ENCODE measurements at regions not wholly inside any gene's neighbourhood (a gene's known extent, or its start where the extent isn't known, plus 50 kb on each side); places are given as distances from the start of the nearest gene placed in this dataset.
A peak's percentile ranks its signal among the peaks of the same experiment; 100 is the strongest.

DNA sequence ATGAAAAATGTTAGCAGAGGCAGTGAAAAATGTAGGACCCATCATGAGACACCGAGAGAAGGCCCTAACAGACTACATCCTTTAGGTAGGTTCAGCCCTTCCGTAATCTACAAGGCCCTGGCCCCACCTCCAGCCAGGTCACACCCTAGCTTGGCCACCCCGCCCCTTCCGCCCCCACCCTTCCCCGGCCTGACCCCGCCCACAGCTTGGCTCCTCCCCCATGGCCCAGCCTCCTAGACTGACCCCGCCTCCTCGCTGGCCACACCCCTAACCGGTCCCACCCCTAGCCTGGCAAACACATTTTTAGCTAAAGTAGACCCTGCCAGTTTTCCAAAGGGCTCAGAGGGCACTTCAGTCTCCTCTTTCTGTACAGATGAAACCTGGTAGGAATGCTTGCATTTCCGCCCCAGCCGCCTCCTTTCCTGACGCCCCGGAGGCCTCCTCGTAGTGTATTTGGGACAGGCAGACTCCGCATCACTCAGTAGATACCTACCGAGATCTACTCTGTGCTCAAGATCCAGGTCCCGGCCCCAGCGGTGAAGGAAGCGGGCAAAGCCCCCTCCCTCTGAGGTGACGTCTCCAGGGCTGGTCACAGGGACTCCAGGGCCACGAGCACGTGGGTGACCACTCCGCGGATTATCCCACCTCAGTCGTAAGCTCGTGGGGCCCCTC lies 443.5 kb downstream of the PREX1 start:
- Histone ChIP-seq H3K27me3 (ENCODE audit: control insufficient read depth, insufficient read depth, low read length) (no peaks in the 10 kb centered on the region), H3K4me1 (ENCODE audit: control insufficient read depth, insufficient read depth, low read length) (peaks cover 8% of the 10 kb centered on the region), H3K27ac (ENCODE audit: low read depth, low read length) (no peak overlapping the region), H3K36me3 (ENCODE audit: control insufficient read depth, insufficient read depth, low read length) (no peaks in the 10 kb centered on the region), H3K9me3 (ENCODE audit: control insufficient read depth, insufficient read depth, low read length) (no peaks in the 10 kb centered on the region), H3K4me3 (ENCODE audit: low read depth, low read length) (no peak overlapping the region)
- no peak for DNase-seq (ENCODE audit: low read depth in 4 of 6, low spot score in 6 of 6)
- WGBS (ENCODE audit: insufficient coverage): 83% methylated on average over 20 of the region's 26 CpGs

DNA sequence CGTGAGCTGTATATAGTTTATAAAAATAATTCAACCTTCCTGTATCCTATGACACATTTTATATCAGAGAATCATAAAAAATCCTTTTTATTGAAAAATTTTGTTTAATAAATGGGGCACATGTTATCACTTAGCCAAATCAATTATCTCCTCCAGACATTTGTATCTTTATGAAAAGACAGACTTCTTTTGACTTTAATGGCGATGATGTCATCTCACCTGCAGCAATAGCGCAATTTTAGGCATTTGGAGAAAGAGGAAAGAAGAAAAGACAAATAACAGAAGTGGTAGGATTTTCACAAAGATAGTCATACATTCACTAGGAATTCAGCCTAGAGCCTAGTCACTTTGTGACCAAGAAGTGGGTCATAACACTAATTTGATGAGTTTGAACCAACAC lies 444.5 kb downstream of the PREX1 start:
- H3K27me3 ChIP-seq (ENCODE audit: control insufficient read depth, insufficient read depth, low read length): no peaks in the 10 kb centered on the region
- no peaks in the 10 kb centered on the region for H3K36me3 ChIP-seq (ENCODE audit: control insufficient read depth, insufficient read depth, low read length)
- H3K27ac ChIP-seq (ENCODE audit: low read depth, low read length): no peak overlapping the region
- no peaks in the 10 kb centered on the region for H3K9me3 ChIP-seq (ENCODE audit: control insufficient read depth, insufficient read depth, low read length)
- DNase-seq (ENCODE audit: low read depth in 4 of 6, low spot score in 6 of 6): no peak
- WGBS (ENCODE audit: insufficient coverage): 100% methylated on average over 2 of the region's 3 CpGs
- no peak overlapping the region for H3K4me3 ChIP-seq (ENCODE audit: low read depth, low read length)
- peaks cover 8% of the 10 kb centered on the region for H3K4me1 ChIP-seq (ENCODE audit: control insufficient read depth, insufficient read depth, low read length)

DNA sequence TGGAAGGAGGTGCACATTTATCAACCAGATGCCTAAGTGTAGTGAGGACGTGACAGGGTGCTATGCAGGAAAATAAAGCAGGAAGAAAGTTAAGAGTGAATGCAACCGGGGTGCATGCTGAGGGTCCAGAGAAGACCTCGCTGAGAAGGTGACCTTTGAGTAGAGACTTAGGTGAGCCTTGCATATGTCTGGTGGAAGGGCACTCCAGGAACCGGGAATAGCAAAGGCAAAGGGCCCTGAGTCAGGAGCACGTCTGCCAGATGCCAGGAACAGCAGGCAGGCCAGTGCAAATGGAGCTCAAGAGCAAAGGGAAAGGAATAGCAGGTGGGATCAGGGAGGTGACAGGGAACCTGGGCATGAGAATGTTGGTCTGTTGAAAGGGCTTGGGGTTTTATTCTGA lies 445.5 kb downstream of the PREX1 start:
- 92% methylated on average over 5 of the region's 5 CpGs for WGBS (ENCODE audit: insufficient coverage)
- H3K4me1 ChIP-seq (ENCODE audit: control insufficient read depth, insufficient read depth, low read length): peaks cover 8% of the 10 kb centered on the region
- DNase-seq (ENCODE audit: low read depth in 4 of 6, low spot score in 6 of 6): no peak
- no peaks in the 10 kb centered on the region for H3K27me3 ChIP-seq (ENCODE audit: control insufficient read depth, insufficient read depth, low read length)
- H3K4me3 ChIP-seq (ENCODE audit: low read depth, low read length): no peak overlapping the region
- H3K9me3 ChIP-seq (ENCODE audit: control insufficient read depth, insufficient read depth, low read length): no peaks in the 10 kb centered on the region
- H3K36me3 ChIP-seq (ENCODE audit: control insufficient read depth, insufficient read depth, low read length): no peaks in the 10 kb centered on the region
- no peak overlapping the region for H3K27ac ChIP-seq (ENCODE audit: low read depth, low read length)

DNA sequence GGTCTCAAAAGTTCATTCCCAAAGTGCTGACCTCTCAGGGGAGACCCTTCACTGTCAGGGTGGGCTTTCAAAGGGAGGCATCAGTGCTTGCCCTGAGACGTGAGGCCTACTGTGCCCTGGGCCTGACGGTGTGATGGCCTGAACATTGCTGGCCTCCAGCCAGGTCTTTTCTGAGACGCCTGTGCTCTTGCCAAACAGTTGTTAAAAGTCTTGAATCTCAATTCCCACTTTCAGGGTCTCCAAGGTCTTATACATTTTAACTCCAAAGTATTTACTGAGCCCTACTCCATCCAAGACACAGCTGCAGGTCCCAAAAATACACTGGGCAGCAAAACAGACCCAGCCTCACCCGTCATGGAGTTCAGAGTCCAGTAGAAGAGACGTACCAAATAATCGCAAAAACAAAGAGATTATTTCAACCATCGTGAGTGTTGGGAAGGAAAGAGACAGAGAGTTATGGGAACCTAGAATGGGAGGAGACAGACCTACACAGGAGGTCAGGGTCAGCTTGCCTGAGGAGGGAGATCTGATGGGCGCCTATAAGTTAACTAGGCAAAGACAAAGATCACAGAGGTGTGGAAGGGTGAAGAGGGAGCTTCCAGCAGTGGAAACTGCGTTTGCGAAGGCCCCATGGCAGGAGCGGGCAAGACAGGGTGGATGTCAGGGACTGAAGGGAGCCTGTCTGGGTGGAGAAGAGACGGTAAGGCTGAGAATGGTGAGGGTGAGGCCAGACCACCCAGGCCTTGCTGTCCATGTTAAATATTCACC lies 446.3 kb downstream of the PREX1 start:
- 62% methylated on average over 11 of the region's 12 CpGs for WGBS (ENCODE audit: insufficient coverage)
- H3K27me3 ChIP-seq (ENCODE audit: control insufficient read depth, insufficient read depth, low read length): no peaks in the 10 kb centered on the region
- peak in 2 of 6 donors; percentile 66 to 70 for DNase-seq (ENCODE audit: low read depth in 4 of 6, low spot score in 6 of 6)
- no peaks in the 10 kb centered on the region for H3K9me3 ChIP-seq (ENCODE audit: control insufficient read depth, insufficient read depth, low read length)
- no peak overlapping the region for H3K4me3 ChIP-seq (ENCODE audit: low read depth, low read length)
- peaks cover 8% of the 10 kb centered on the region for H3K4me1 ChIP-seq (ENCODE audit: control insufficient read depth, insufficient read depth, low read length)
- H3K36me3 ChIP-seq (ENCODE audit: control insufficient read depth, insufficient read depth, low read length): no peaks in the 10 kb centered on the region
- peak overlapping the region; percentile 1 for H3K27ac ChIP-seq (ENCODE audit: low read depth, low read length)

DNA sequence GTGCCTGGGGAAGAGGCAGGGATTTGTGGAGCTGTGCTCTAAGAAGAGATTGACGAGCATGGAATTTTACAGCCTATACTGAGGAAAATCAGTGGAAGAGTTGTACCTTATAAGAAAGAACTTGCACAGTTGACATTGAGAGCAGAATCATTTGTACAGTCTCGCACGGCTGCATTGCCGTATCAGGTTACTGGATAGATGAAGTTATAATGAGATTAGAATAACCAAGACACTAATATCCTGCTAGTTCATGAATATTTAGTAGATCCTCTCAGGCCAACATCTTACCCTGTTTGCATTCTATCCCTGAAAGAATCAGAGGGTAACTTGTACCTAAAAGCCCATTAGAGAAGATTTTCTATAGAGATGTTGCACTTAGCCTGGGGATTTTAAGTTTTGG lies 447.1 kb downstream of the PREX1 start:
- no peaks in the 10 kb centered on the region for H3K27me3 ChIP-seq (ENCODE audit: control insufficient read depth, insufficient read depth, low read length)
- no peaks in the 10 kb centered on the region for H3K36me3 ChIP-seq (ENCODE audit: control insufficient read depth, insufficient read depth, low read length)
- H3K4me1 ChIP-seq (ENCODE audit: control insufficient read depth, insufficient read depth, low read length): peaks cover 11% of the 10 kb centered on the region
- DNase-seq (ENCODE audit: low read depth in 4 of 6, low spot score in 6 of 6): no peak
- no peaks in the 10 kb centered on the region for H3K9me3 ChIP-seq (ENCODE audit: control insufficient read depth, insufficient read depth, low read length)
- peak overlapping the region; percentile 1 for H3K27ac ChIP-seq (ENCODE audit: low read depth, low read length)
- no peak overlapping the region for H3K4me3 ChIP-seq (ENCODE audit: low read depth, low read length)
- 86% methylated on average over 1 of the region's 4 CpGs for WGBS (ENCODE audit: insufficient coverage)

DNA sequence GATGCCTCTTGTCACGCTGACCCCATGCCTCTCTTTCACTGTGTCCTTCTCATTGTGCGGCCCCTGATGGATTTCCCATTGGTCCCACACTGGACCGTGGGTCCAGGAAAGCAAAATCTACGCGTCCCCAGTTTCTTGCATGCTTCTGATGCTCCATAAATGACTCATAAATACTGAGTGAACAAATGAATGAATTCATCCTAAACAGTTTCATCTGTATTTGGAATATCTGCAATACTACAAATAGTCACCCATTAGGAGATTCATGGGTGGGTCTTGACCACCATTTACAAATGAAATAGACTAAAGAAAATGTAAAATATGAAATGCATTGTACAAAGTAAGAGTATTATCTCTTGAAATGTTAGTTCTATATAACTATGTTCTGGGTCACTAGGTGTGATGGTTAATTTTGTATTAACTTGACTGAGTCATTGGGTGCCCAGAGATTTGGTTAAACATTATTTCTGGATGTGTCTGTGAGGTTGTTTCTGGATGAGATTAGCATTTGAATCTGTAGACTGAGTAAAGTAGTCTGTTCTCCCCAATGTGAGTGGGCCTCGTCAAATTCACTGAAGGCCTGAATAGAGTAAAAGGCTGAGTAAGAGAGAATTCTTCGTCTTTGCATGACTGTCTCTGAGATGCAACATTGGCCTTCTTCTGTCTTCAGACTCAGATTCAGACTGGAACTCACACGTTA lies 448.7 kb downstream of the PREX1 start:
- peaks cover 5% of the 10 kb centered on the region for H3K27me3 ChIP-seq (ENCODE audit: control insufficient read depth, insufficient read depth, low read length)
- no peak for DNase-seq (ENCODE audit: low read depth in 4 of 6, low spot score in 6 of 6)
- H3K36me3 ChIP-seq (ENCODE audit: control insufficient read depth, insufficient read depth, low read length): no peaks in the 10 kb centered on the region
- H3K4me1 ChIP-seq (ENCODE audit: control insufficient read depth, insufficient read depth, low read length): peaks cover 22% of the 10 kb centered on the region
- WGBS (ENCODE audit: insufficient coverage): 95% methylated on average over 3 of the region's 8 CpGs
- H3K4me3 ChIP-seq (ENCODE audit: low read depth, low read length): no peak overlapping the region
- H3K9me3 ChIP-seq (ENCODE audit: control insufficient read depth, insufficient read depth, low read length): no peaks in the 10 kb centered on the region
- H3K27ac ChIP-seq (ENCODE audit: low read depth, low read length): no peak overlapping the region

DNA sequence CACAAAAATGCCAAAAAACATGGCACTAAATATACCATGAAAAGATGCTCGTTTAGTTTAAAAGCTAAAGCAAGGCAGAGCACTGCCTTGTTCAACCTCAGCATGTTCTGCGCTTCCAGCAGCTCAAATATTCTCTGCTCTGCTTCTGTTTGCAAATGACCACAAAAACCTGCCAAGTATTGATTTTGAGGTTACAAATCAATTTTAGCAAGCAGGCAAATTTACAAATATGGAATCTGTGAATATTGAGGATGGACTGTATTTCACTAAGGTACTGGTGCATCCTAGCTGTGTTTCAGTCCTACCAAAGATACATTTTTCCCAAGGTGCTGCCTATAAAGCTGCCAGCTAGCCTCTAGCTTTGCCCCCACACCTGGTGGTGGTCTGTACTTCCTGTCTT lies 449.9 kb downstream of the PREX1 start:
- H3K27ac ChIP-seq (ENCODE audit: low read depth, low read length): no peak overlapping the region
- H3K27me3 ChIP-seq (ENCODE audit: control insufficient read depth, insufficient read depth, low read length): peaks cover 9% of the 10 kb centered on the region
- no peak overlapping the region for H3K4me3 ChIP-seq (ENCODE audit: low read depth, low read length)
- no peaks in the 10 kb centered on the region for H3K36me3 ChIP-seq (ENCODE audit: control insufficient read depth, insufficient read depth, low read length)
- WGBS (ENCODE audit: insufficient coverage): no CpG with 5 or more reads among the region's 2 CpGs
- peaks cover 32% of the 10 kb centered on the region for H3K4me1 ChIP-seq (ENCODE audit: control insufficient read depth, insufficient read depth, low read length)
- no peak for DNase-seq (ENCODE audit: low read depth in 4 of 6, low spot score in 6 of 6)
- H3K9me3 ChIP-seq (ENCODE audit: control insufficient read depth, insufficient read depth, low read length): no peaks in the 10 kb centered on the region

DNA sequence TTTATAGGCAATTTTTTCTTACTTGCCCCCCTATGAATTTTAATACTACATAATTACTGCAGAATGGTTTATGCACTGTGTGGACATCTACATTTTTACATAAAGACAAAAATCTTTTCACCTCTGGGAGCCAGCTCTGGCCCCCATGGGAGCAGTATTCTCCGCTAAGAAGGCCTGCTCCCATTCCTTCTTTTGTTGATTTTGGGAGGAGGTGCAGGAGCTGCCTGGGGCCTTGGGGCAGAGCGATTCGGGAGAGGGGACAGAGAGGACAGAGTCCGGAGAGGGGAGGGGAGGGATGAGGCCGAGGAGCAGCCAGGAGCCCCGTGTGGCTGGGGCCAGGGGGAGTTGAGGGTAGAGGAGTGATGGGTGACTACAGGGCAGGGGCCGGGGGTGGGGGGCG lies 452.0 kb downstream of the PREX1 start:
- H3K36me3 ChIP-seq (ENCODE audit: control insufficient read depth, insufficient read depth, low read length): no peaks in the 10 kb centered on the region
- peaks cover 12% of the 10 kb centered on the region for H3K27me3 ChIP-seq (ENCODE audit: control insufficient read depth, insufficient read depth, low read length)
- no peak for DNase-seq (ENCODE audit: low read depth in 4 of 6, low spot score in 6 of 6)
- H3K9me3 ChIP-seq (ENCODE audit: control insufficient read depth, insufficient read depth, low read length): no peaks in the 10 kb centered on the region
- H3K4me1 ChIP-seq (ENCODE audit: control insufficient read depth, insufficient read depth, low read length): peaks cover 28% of the 10 kb centered on the region
- whole genome bisulfite sequencing (ENCODE audit: insufficient coverage): 51% methylated on average over 8 of the region's 8 CpGs
- H3K4me3 ChIP-seq (ENCODE audit: low read depth, low read length): no peak overlapping the region
- no peak overlapping the region for H3K27ac ChIP-seq (ENCODE audit: low read depth, low read length)

DNA sequence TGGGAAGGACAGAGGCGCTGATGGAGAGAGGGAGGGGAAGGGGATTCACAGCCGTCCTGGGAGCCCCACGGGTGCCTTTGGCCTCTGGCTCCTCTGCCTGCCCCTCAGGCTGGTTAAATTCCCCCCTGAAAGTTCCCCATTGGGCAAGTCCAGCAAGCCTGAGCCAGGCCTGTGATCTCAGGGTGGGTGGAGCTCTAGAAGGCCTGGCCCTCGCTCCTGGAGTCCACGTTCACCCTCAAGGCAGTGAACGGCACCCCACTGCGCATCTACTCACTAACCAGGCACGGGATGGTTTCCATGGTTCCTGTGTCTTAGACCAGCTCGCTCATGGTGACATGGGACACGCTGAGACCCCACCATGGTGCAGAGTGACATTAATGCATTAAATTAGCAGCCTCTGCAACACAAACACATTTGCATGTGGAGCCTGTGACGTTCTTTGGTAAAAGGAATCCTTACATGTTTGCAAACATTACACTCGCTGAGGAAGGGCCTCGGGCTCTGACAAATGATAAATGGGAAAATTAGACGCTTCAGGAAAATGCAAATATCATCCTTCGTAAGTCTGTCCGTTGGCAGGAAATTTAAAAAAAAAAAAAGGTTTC lies 452.7 kb downstream of the PREX1 start:
- 65% methylated on average over 11 of the region's 16 CpGs for WGBS (ENCODE audit: insufficient coverage)

More for the DNA sequence above, 452.7 kb downstream of the PREX1 start:
- Histone ChIP-seq H3K36me3 (ENCODE audit: control insufficient read depth, insufficient read depth, low read length) (no peaks in the 10 kb centered on the region), H3K9me3 (ENCODE audit: control insufficient read depth, insufficient read depth, low read length) (no peaks in the 10 kb centered on the region), H3K27me3 (ENCODE audit: control insufficient read depth, insufficient read depth, low read length) (peaks cover 12% of the 10 kb centered on the region), H3K4me1 (ENCODE audit: control insufficient read depth, insufficient read depth, low read length) (peaks cover 28% of the 10 kb centered on the region), H3K4me3 (ENCODE audit: low read depth, low read length) (no peak overlapping the region), H3K27ac (ENCODE audit: low read depth, low read length) (no peak overlapping the region)
- DNase-seq (ENCODE audit: low read depth in 4 of 6, low spot score in 6 of 6): peak in 1 of 6 donors; percentile 68

Measured in spinal cord (tissue), 9 donors.